ENCODE measurements at regions not wholly inside any gene's neighbourhood (a gene's known extent, or its start where the extent isn't known, plus 50 kb on each side); places are given as distances from the start of the nearest gene placed in this dataset.

- TF ChIP-seq CTCF (IDR thresholded peaks at IDR 0.05; ENCODE audit: low read depth, low read length, poor library complexity, severe bottlenecking) (no peak), EZH2phosphoT487 (IDR thresholded peaks at IDR 0.05; ENCODE audit: borderline replicate concordance, low read length) (no peak)
Measured at GRCh38 chr7:125636320-125636962, 706.8 kb upstream of the POT1 start.

Measured in DOHH2 (cell line).